Liver (tissue), 8 donors: ENCODE measurements at regions not wholly inside any gene's neighbourhood (a gene's known extent, or its start where the extent isn't known, plus 50 kb on each side); places are given as distances from the start of the nearest gene placed in this dataset.

Experiments
- DNase-seq: peaks from one replicate; pipeline ENCODE4 v3.0.0-alpha.2; 2017; ENCODE audit warnings: low spot score
- H3K27ac ChIP-seq, 2 donors: one replicate each; pipeline ENCODE4 v1.7.0; 2013; ENCODE audit warnings: inconsistent platforms in 2 of 2, low read length in 2 of 2, control low read depth in 1 of 2, low read depth in 1 of 2, mild to moderate bottlenecking in 1 of 2
- H3K27me3 ChIP-seq, 4 donors: one replicate each; pipeline versions ENCODE4 v1.6.1 to v1.7.0; 2013; ENCODE audit warnings: low read length in 3 of 4, inconsistent platforms in 1 of 4, mild to moderate bottlenecking in 1 of 4, moderate library complexity in 1 of 4; ENCODE audit not compliant: control insufficient read depth in 4 of 4, insufficient read depth in 4 of 4
- H3K36me3 ChIP-seq, 4 donors: one replicate each; pipeline versions ENCODE4 v1.6.1 to v1.7.0; 2013; ENCODE audit warnings: low read length in 3 of 4, mild to moderate bottlenecking in 3 of 4, low read depth in 1 of 4, moderate library complexity in 1 of 4; ENCODE audit not compliant: control insufficient read depth in 4 of 4, insufficient read depth in 3 of 4
- H3K4me1 ChIP-seq, 4 donors: one replicate each; pipeline versions ENCODE4 v1.6.1 to v1.7.0; 2013; ENCODE audit warnings: low read length in 3 of 4, mild to moderate bottlenecking in 3 of 4, moderate library complexity in 1 of 4; ENCODE audit not compliant: control insufficient read depth in 4 of 4, insufficient read depth in 4 of 4
- H3K4me3 ChIP-seq, 3 donors: one replicate each; pipeline versions ENCODE4 v1.6.1 to v1.7.0; 2013; ENCODE audit warnings: low read length in 3 of 3, control low read depth in 1 of 3, low read depth in 1 of 3, mild to moderate bottlenecking in 1 of 3
- H3K9ac ChIP-seq, 2 donors: one replicate each; pipeline ENCODE4 v1.7.0; 2013; ENCODE audit warnings: low read length in 2 of 2, mild to moderate bottlenecking in 2 of 2, moderate library complexity in 2 of 2, control low read depth in 1 of 2, low read depth in 1 of 2
- H3K9me3 ChIP-seq, 4 donors: one replicate each; pipeline versions ENCODE4 v1.6.1 to v1.7.0; 2013; ENCODE audit warnings: low read length in 3 of 4; ENCODE audit not compliant: control insufficient read depth in 4 of 4
- ATF3 ChIP-seq: IDR thresholded peaks from 2 replicates; pipeline ENCODE4 v1.6.1; 2016; ENCODE audit warnings: antibody characterized with exemption
- CTCF ChIP-seq: fragments of 150-350 bp; IDR thresholded peaks from 2 replicates; pipeline ENCODE4 v1.5.1; 2017; ENCODE audit warnings: improper control_type of control experiment, low read depth, low read length; ENCODE audit not compliant: missing input control
- EGR1 ChIP-seq, 2 donors: IDR thresholded peaks; 2 replicates each; pipeline ENCODE4 v1.6.1; 2016 to 2018; ENCODE audit warnings: antibody characterized with exemption in 2 of 2, low read depth in 2 of 2
- FOXA1 ChIP-seq: IDR thresholded peaks from 2 replicates; pipeline ENCODE4 v1.6.1; 2016; ENCODE audit warnings: antibody characterized with exemption
- FOXA2 ChIP-seq: IDR thresholded peaks from 2 replicates; pipeline ENCODE4 v1.6.1; 2016; ENCODE audit warnings: antibody characterized with exemption
- GABPA ChIP-seq, 2 donors: IDR thresholded peaks in 1 of 2; conservative IDR thresholded peaks in 1 of 2; 2 replicates each; pipeline ENCODE4 v1.6.1; 2016; ENCODE audit warnings: antibody characterized with exemption in 2 of 2, mild to moderate bottlenecking in 1 of 2, moderate library complexity in 1 of 2
- HNF4A ChIP-seq, 2 donors: conservative IDR thresholded peaks; 2 replicates each; pipeline ENCODE4 v1.6.1; 2016; ENCODE audit warnings: antibody characterized with exemption in 2 of 2, mild to moderate bottlenecking in 2 of 2
- HNF4G ChIP-seq: IDR thresholded peaks from 2 replicates; pipeline ENCODE4 v1.6.1; 2016; ENCODE audit warnings: antibody characterized with exemption
- JUND ChIP-seq, 2 donors: IDR thresholded peaks; 2 replicates each; pipeline ENCODE4 v1.6.1; 2016; ENCODE audit warnings: antibody characterized with exemption in 2 of 2
- MAX ChIP-seq: IDR thresholded peaks from 2 replicates; pipeline ENCODE4 v1.6.1; 2016; ENCODE audit warnings: antibody characterized with exemption
- NR2F2 ChIP-seq: IDR thresholded peaks from 2 replicates; pipeline ENCODE4 v1.6.1; 2016; ENCODE audit warnings: antibody characterized with exemption
- RAD21 ChIP-seq, 2 donors: IDR thresholded peaks; 2 replicates each; pipeline ENCODE4 v1.6.1; 2016; ENCODE audit warnings: antibody characterized with exemption in 2 of 2, mild to moderate bottlenecking in 2 of 2
- REST ChIP-seq: IDR thresholded peaks from 2 replicates; pipeline ENCODE4 v1.6.1; 2016; ENCODE audit warnings: antibody characterized with exemption, mild to moderate bottlenecking
- RXRA ChIP-seq, 2 donors: IDR thresholded peaks; 2 replicates each; pipeline ENCODE4 v1.6.1; 2017 to 2018; ENCODE audit warnings: antibody characterized with exemption in 2 of 2, mild to moderate bottlenecking in 1 of 2
- SP1 ChIP-seq: IDR thresholded peaks from 2 replicates; pipeline ENCODE4 v1.6.1; 2018; ENCODE audit warnings: antibody characterized with exemption, mild to moderate bottlenecking
- TAF1 ChIP-seq: conservative IDR thresholded peaks from 2 replicates; pipeline ENCODE4 v1.6.1; 2016; ENCODE audit warnings: antibody characterized with exemption, mild to moderate bottlenecking
- YY1 ChIP-seq: IDR thresholded peaks from 2 replicates; pipeline ENCODE4 v1.6.1; 2016; ENCODE audit warnings: antibody characterized with exemption, mild to moderate bottlenecking
- ZBTB33 ChIP-seq: IDR thresholded peaks from 2 replicates; pipeline ENCODE4 v1.6.1; 2016; ENCODE audit warnings: antibody characterized with exemption
- WGBS: extraction: QIAGEN DNeasy Blood & Tissue Kit; methylation state at CpG from one replicate; pipeline ENCODE4 v1.1.7; 2013; 5-methylcytosine and 5-hydroxymethylcytosine counted together
- donor health status: healthy.
- donor health status: healthy.
- donor health status: healthy.
- donor health status: healthy.
- donor health status: healthy.

GRCh38 chr4:108450236-108450898 is 170.0 kb upstream of the RPL34 start:
- Histone ChIP-seq H3K27me3 (no peaks in the 10 kb centered on the region), H3K9ac (no peak overlapping the region), H3K4me3 (no peak overlapping the region), H3K4me1 (no peaks in the 10 kb centered on the region), H3K36me3 (no peaks in the 10 kb centered on the region), H3K27ac (no peak overlapping the region), H3K9me3 (no peaks in the 10 kb centered on the region)
- TF ChIP-seq MAX (no peak), JUND (IDR thresholded peaks at IDR 0.05) (no peak), FOXA2 (no peak), CTCF (no peak), REST (no peak), NR2F2 (no peak), ATF3 (no peak), FOXA1 (no peak), SP1 (no peak), ZBTB33 (no peak), RXRA (IDR thresholded peaks at IDR 0.05) (no peak), HNF4A (conservative IDR thresholded peaks at IDR 0.05) (no peak)
- no peak for DNase-seq
- 82% methylated on average over 5 of the region's 5 CpGs for WGBS

- Histone ChIP-seq H3K4me1 (no peaks in the 10 kb centered on the region), H3K9me3 (no peaks in the 10 kb centered on the region), H3K36me3 (no peaks in the 10 kb centered on the region), H3K4me3 (no peak overlapping the region), H3K27me3 (no peaks in the 10 kb centered on the region), H3K9ac (no peak overlapping the region), H3K27ac (no peak overlapping the region)
- no peak for DNase-seq
- WGBS: 89% methylated on average over 1 of the region's 1 CpG
- no peak for TF ChIP-seq MAX
- no peak for TF ChIP-seq NR2F2
- TF ChIP-seq HNF4A (conservative IDR thresholded peaks at IDR 0.05): no peak
- TF ChIP-seq RAD21 (IDR thresholded peaks at IDR 0.05): no peak
- TF ChIP-seq REST: no peak
- TF ChIP-seq FOXA1: no peak
- TF ChIP-seq TAF1: no peak
- TF ChIP-seq JUND (IDR thresholded peaks at IDR 0.05): no peak
- no peak for TF ChIP-seq EGR1 (IDR thresholded peaks at IDR 0.05; ENCODE audit: low read depth in 2 of 2)
- no peak for TF ChIP-seq SP1
- no peak for TF ChIP-seq GABPA (IDR thresholded peaks at IDR 0.05 in 1 of 2, conservative IDR thresholded peaks at IDR 0.05 in 1 of 2)
- TF ChIP-seq ZBTB33: no peak
- TF ChIP-seq YY1: no peak
- TF ChIP-seq RXRA (IDR thresholded peaks at IDR 0.05): no peak
- TF ChIP-seq HNF4G: no peak
These were observed 171.2 kb upstream of the RPL34 start for GRCh38 chr4:108449129-108449528.
